Panc1 (cell line): ENCODE measurements at regions not wholly inside any gene's neighbourhood (a gene's known extent, or its start where the extent isn't known, plus 50 kb on each side); places are given as distances from the start of the nearest gene placed in this dataset.

ENCODE experiments used
- ATAC-seq: fragments of 200-7000 bp; cut with Tn5 transposase; 2 replicates; pipeline ENCODE4 v1.9.1; 2020; ENCODE audit warnings: mild to moderate bottlenecking, moderate library complexity
- BruUV-seq: library from RNA; stranded (reverse); fragments of 400-500 nt; replicated peaks from 2 replicates; lab custom pipeline; 2021; lab: Mats Ljungman, UMichigan
- CTCF ChIA-PET: fragments of 300-600 bp; sonication (Branson Sonifier 250); formaldehyde crosslinking; loops from one replicate; lab custom pipeline; 2022; ENCODE audit warnings: antibody characterized with exemption; lab: Charles Lee
- POLR2A ChIA-PET: fragments of 300-600 bp; sonication (Branson Sonifier 250); formaldehyde crosslinking; loops from one replicate; lab custom pipeline; 2022; ENCODE audit warnings: antibody characterized with exemption; lab: Charles Lee
- DNase-seq: peaks from one replicate; pipeline ENCODE4 v3.0.0-alpha.2; 2010; ENCODE audit warnings: low read depth, low spot score
- H3K27ac ChIP-seq: 2 replicates; pipeline ENCODE4 v1.5.1; 2011; ENCODE audit warnings: mild to moderate bottlenecking, low read length, inconsistent platforms
- H3K27me3 ChIP-seq: fragments of 200-500 bp; sonication (Bioruptor generic); 2 replicates; pipeline ENCODE4 v1.6.0; 2014; ENCODE audit warnings: low read length, inconsistent platforms; ENCODE audit not compliant: control insufficient read depth, insufficient read depth
- H3K36me3 ChIP-seq: fragments of 200-500 bp; sonication (Bioruptor generic); 2 replicates; pipeline ENCODE4 v1.5.1; 2014; ENCODE audit warnings: inconsistent platforms, mild to moderate bottlenecking, low read length, moderate library complexity; ENCODE audit not compliant: control insufficient read depth, insufficient read depth
- H3K4me1 ChIP-seq: 2 replicates; pipeline ENCODE4 v1.5.1; 2011; ENCODE audit warnings: inconsistent platforms, mild to moderate bottlenecking, low read length, moderate library complexity; ENCODE audit not compliant: control insufficient read depth, insufficient read depth
- H3K4me3 ChIP-seq, 2 experiments: 2 replicates each; pipeline ENCODE4 v1.5.1; 2011 to 2012; ENCODE audit warnings: low read depth in 2 of 2, low read length in 2 of 2, mild to moderate bottlenecking in 2 of 2, inconsistent platforms in 1 of 2, moderate library complexity in 1 of 2
- H3K9me3 ChIP-seq: fragments of 200-500 bp; sonication (Bioruptor generic); 2 replicates; pipeline ENCODE4 v1.5.1; 2014; ENCODE audit warnings: low read depth, mild to moderate bottlenecking, inconsistent platforms, low read length, moderate library complexity; ENCODE audit not compliant: control insufficient read depth, insufficient read depth
- POLR2AphosphoS5 ChIP-seq: IDR thresholded peaks from 2 replicates; pipeline ENCODE4 v1.6.1; 2012; ENCODE audit warnings: mild to moderate bottlenecking, low read depth, low read length, moderate library complexity
- SIN3A ChIP-seq: IDR thresholded peaks from 2 replicates; pipeline ENCODE4 v1.6.1; 2012; ENCODE audit warnings: low read depth, mild to moderate bottlenecking, low read length, moderate library complexity, borderline replicate concordance; ENCODE audit not compliant: insufficient read depth
- TCF7L2 ChIP-seq: IDR thresholded peaks from 2 replicates; pipeline ENCODE4 v1.6.1; 2011; ENCODE audit warnings: mild to moderate bottlenecking, low read depth, low read length, inconsistent platforms
- in situ Hi-C: cut with HindIII; loops from 2 replicates; pipeline ENCODE4 v1.10.0; 2016; ENCODE audit warnings: low sequenced_read_pairs, low pct_unique_long_range_greater_than_20kb
- intact Hi-C: fragments of 100-400 bp; cut with micrococcal nuclease; formaldehyde crosslinking; loops from one replicate; pipeline ENCODE4 v1.10.0; 2022; ENCODE audit not compliant: unreplicated experiment
- TF ChIP-seq, protein P1 (sequence below): fragments of 450-650 bp; IDR thresholded peaks from 2 replicates; pipeline ENCODE4 v1.5.1; 2017; ENCODE audit warnings: mild to moderate bottlenecking
- TF ChIP-seq, protein P2 (sequence below), 2 experiments: IDR thresholded peaks; 2 replicates each; pipeline ENCODE4 v1.6.1; 2011 to 2012; ENCODE audit warnings: low read depth in 2 of 2, control low read depth in 1 of 2, low read length in 1 of 2, mild to moderate bottlenecking in 1 of 2, moderate library complexity in 1 of 2; ENCODE audit not compliant: insufficient read depth in 1 of 2

GRCh38 chr5:4361753-4362152 is 766.1 kb downstream of the IRX1 start:
- H3K27ac ChIP-seq, result no peak overlapping the region
- ATAC-seq (no peak), DNase-seq (no peak)
- H3K4me1 ChIP-seq, result no peaks in the 10 kb centered on the region
- no peaks in the 10 kb centered on the region for H3K27me3 ChIP-seq
- in situ Hi-C loops, result no loop called here
- BruUV-seq, result no TSS peak
- POLR2A ChIA-PET, result no interaction called here
- no peak overlapping the region for H3K4me3 ChIP-seq
- no peaks in the 10 kb centered on the region for H3K9me3 ChIP-seq
- CTCF ChIA-PET, result no interaction called here
- intact Hi-C loops, result no loop called here
- TF ChIP-seq, protein P1, sequence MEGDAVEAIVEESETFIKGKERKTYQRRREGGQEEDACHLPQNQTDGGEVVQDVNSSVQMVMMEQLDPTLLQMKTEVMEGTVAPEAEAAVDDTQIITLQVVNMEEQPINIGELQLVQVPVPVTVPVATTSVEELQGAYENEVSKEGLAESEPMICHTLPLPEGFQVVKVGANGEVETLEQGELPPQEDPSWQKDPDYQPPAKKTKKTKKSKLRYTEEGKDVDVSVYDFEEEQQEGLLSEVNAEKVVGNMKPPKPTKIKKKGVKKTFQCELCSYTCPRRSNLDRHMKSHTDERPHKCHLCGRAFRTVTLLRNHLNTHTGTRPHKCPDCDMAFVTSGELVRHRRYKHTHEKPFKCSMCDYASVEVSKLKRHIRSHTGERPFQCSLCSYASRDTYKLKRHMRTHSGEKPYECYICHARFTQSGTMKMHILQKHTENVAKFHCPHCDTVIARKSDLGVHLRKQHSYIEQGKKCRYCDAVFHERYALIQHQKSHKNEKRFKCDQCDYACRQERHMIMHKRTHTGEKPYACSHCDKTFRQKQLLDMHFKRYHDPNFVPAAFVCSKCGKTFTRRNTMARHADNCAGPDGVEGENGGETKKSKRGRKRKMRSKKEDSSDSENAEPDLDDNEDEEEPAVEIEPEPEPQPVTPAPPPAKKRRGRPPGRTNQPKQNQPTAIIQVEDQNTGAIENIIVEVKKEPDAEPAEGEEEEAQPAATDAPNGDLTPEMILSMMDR, result no peak
- TF ChIP-seq, protein P2, sequence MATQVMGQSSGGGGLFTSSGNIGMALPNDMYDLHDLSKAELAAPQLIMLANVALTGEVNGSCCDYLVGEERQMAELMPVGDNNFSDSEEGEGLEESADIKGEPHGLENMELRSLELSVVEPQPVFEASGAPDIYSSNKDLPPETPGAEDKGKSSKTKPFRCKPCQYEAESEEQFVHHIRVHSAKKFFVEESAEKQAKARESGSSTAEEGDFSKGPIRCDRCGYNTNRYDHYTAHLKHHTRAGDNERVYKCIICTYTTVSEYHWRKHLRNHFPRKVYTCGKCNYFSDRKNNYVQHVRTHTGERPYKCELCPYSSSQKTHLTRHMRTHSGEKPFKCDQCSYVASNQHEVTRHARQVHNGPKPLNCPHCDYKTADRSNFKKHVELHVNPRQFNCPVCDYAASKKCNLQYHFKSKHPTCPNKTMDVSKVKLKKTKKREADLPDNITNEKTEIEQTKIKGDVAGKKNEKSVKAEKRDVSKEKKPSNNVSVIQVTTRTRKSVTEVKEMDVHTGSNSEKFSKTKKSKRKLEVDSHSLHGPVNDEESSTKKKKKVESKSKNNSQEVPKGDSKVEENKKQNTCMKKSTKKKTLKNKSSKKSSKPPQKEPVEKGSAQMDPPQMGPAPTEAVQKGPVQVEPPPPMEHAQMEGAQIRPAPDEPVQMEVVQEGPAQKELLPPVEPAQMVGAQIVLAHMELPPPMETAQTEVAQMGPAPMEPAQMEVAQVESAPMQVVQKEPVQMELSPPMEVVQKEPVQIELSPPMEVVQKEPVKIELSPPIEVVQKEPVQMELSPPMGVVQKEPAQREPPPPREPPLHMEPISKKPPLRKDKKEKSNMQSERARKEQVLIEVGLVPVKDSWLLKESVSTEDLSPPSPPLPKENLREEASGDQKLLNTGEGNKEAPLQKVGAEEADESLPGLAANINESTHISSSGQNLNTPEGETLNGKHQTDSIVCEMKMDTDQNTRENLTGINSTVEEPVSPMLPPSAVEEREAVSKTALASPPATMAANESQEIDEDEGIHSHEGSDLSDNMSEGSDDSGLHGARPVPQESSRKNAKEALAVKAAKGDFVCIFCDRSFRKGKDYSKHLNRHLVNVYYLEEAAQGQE (IDR thresholded peaks at IDR 0.05; ENCODE audit: insufficient read depth in 1 of 2, low read depth in 2 of 2, low read length in 1 of 2), result no peak
- TF ChIP-seq POLR2AphosphoS5, result no peak
- TF ChIP-seq TCF7L2, result no peak
- no peak for TF ChIP-seq SIN3A
- no peaks in the 10 kb centered on the region for H3K36me3 ChIP-seq

GRCh38 chr5:4362411-4362810 is 766.8 kb downstream of the IRX1 start:
- DNase-seq, result no peak
- TF ChIP-seq, protein P2 (IDR thresholded peaks at IDR 0.05; ENCODE audit: insufficient read depth in 1 of 2, low read depth in 2 of 2, low read length in 1 of 2), result no peak
- TF ChIP-seq POLR2AphosphoS5 (no peak), TCF7L2 (no peak), SIN3A (no peak)
- TF ChIP-seq, protein P1, result no peak
- ATAC-seq, result no peak
- in situ Hi-C loops (no loop called here), intact Hi-C loops (no loop called here)
- no peaks in the 10 kb centered on the region for H3K4me1 ChIP-seq
- no TSS peak for BruUV-seq
- no peak overlapping the region for H3K4me3 ChIP-seq
- CTCF ChIA-PET, result no interaction called here
- H3K27ac ChIP-seq, result no peak overlapping the region
- no peaks in the 10 kb centered on the region for H3K27me3 ChIP-seq
- no peaks in the 10 kb centered on the region for H3K9me3 ChIP-seq
- no peaks in the 10 kb centered on the region for H3K36me3 ChIP-seq
- POLR2A ChIA-PET, result no interaction called here
